GM18505 (cell line): ENCODE measurements at regions not wholly inside any gene's neighbourhood (a gene's known extent, or its start where the extent isn't known, plus 50 kb on each side); places are given as distances from the start of the nearest gene placed in this dataset.
"Not testable (repeated sequence)": the region's sequence is repeated elsewhere in the genome, so short reads cannot be mapped to it uniquely, and the experiment has no call there.

Experiments
- ATAC-seq: cut with Tn5 transposase; IDR thresholded peaks from one replicate; pipeline ENCODE4 v1.9.1; 2021; ENCODE audit not compliant: unreplicated experiment
- POLR2A ChIP-seq: IDR thresholded peaks from 4 replicates; pipeline ENCODE4 v1.6.1; 2011; ENCODE audit warnings: borderline replicate concordance; ENCODE audit not compliant: insufficient read depth, insufficient read length; ENCODE audit errors: extremely low read depth

GRCh38 chr3:101913168-101913567 is 63.9 kb downstream of the NFKBIZ start:
- ATAC-seq, result no peak
- no peak for TF ChIP-seq POLR2A

- not testable (repeated sequence) for ATAC-seq
These were observed 68.4 kb downstream of the NFKBIZ start for GRCh38 chr3:101917761-101918160.

GRCh38 chr3:101922151-101922725 is 72.9 kb downstream of the NFKBIZ start:
- not testable (repeated sequence) for ATAC-seq

- not testable (repeated sequence) for ATAC-seq
These were observed 75.3 kb downstream of the NFKBIZ start for GRCh38 chr3:101924621-101925020.

GRCh38 chr3:101925124-101925523 is 75.8 kb downstream of the NFKBIZ start:
- ATAC-seq, result not testable (repeated sequence)

- ATAC-seq, result no peak
- TF ChIP-seq POLR2A, result no peak
These were observed 76.2 kb downstream of the NFKBIZ start for GRCh38 chr3:101925564-101925963.

GRCh38 chr3:101926594-101927105 is 77.3 kb downstream of the NFKBIZ start:
- no peak for ATAC-seq
- no peak for TF ChIP-seq POLR2A

- ATAC-seq, result no peak
These were observed 79.6 kb downstream of the NFKBIZ start for GRCh38 chr3:101928890-101929289.

GRCh38 chr3:101931081-101931480 is 81.8 kb downstream of the NFKBIZ start:
- TF ChIP-seq POLR2A, result no peak
- ATAC-seq, result no peak

More at GRCh38 chr3:101928890-101929289, 79.6 kb downstream of the NFKBIZ start:
- no peak for TF ChIP-seq POLR2A

GRCh38 chr3:101932326-101933068 is 83.2 kb downstream of the NFKBIZ start:
- ATAC-seq, result no peak
- no peak for TF ChIP-seq POLR2A

GRCh38 chr3:101936419-101937356 is 87.4 kb downstream of the NFKBIZ start:
- no peak for TF ChIP-seq POLR2A
- ATAC-seq, result peak; percentile 90

GRCh38 chr3:101938262-101938847 is 89.0 kb downstream of the NFKBIZ start:
- ATAC-seq, result peak; percentile 47
- no peak for TF ChIP-seq POLR2A

- no peak for ATAC-seq
- TF ChIP-seq POLR2A, result no peak
These were observed 90.2 kb downstream of the NFKBIZ start for GRCh38 chr3:101939361-101940049.
